HG02884 (cell line): ENCODE measurements at regions not wholly inside any gene's neighbourhood (a gene's known extent, or its start where the extent isn't known, plus 50 kb on each side); places are given as distances from the start of the nearest gene placed in this dataset.

Experiments used
- ATAC-seq: cut with Tn5 transposase; IDR thresholded peaks from one replicate; pipeline ENCODE4 v1.9.1; 2021; ENCODE audit warnings: mild to moderate bottlenecking, moderate library complexity; ENCODE audit not compliant: unreplicated experiment

DNA sequence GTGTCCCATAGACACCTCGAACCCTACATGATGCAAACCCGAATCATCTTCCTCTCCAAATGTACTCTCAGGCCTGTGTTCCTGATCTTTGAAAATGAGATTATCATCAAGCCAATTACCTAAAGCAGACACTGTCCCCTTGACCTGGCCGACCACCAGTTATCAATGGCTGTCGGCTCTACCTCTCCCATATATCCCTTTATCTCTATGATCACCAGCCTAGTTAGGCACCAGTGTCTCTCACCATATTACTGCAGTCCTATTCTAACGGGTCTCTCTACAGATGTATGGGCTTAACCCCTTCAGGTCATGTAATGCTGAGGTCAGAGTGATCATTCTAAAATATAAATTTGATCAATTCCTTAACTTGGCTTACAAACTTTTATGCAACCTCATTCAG, 234.9 kb upstream of the MARCKS start:
- ATAC-seq: no peak

DNA sequence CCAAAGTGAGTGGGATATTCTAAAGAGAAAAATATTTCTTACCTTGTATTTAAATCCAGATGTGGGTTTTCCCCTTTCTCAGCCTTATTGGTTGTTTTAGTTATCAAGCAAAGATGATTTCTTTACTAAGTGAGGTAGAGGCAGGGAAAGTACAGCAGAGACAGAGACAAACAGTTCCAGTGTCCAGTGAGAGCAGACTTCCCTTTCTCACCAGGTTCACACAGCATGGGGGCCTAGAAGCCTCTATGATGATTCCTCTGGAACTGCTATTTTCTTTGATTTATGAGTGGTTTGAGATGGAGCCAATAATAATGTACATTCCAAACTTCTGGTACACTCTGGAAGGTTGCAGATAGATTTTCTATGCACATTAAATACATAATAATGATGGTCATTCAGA, 234.0 kb upstream of the MARCKS start:
- ATAC-seq: no peak

DNA sequence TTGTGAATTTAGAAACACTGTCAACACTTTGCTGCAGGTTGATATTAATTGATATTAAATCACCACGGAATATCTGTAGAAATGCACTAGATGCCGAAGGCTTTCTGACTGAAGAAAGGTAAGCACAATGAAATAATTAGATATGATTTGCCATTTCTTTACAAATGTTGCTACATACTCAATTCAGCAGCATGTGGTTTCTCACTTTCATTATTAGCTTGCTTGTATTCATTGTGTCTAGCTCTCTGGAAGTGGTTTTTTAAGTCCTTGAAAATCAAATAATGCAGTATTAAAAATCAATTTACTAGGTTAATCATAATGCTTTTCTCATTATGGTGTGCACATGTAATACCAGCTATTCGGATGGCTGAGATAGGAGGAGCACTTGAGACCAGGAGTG, 231.3 kb upstream of the MARCKS start:
- peak; percentile 39 for ATAC-seq

DNA sequence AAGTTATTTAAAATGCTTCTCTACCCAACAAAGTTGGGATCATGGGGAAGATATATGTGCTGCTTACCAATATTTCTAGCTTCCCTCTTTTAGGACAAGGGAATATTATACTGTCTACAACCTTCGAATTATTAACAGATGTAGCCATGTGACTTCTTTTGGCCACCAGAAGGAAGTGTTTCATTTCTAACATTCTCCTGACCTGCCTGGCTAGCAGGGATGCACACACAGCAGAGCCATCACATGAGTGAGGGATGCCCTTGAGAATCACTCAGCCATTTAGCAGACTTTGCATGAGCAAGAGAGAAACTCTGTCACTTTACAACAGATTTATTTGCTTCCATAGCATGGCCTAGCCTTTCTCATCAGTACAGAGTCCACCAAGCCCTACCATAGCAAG, 230.7 kb upstream of the MARCKS start:
- peak; percentile 28 for ATAC-seq

DNA sequence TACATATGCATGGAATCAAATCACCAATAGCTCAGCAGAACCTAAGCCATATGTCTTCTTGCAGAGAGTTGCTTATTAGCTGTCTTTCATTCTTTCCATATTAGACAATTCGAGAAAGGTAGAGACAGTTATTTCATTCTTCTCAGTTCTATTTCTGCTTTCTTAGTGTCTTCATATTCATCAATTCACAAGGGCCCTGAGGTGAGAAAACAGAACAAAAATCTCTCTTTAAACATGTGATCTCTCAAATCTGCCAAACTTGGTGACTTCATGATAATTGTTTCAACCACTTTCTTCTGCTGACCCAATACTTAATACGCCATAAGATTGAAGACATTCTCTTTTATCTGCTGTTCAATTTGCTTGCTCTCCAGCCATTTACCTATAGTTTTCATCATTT, 229.7 kb upstream of the MARCKS start:
- ATAC-seq: peak; percentile 16

DNA sequence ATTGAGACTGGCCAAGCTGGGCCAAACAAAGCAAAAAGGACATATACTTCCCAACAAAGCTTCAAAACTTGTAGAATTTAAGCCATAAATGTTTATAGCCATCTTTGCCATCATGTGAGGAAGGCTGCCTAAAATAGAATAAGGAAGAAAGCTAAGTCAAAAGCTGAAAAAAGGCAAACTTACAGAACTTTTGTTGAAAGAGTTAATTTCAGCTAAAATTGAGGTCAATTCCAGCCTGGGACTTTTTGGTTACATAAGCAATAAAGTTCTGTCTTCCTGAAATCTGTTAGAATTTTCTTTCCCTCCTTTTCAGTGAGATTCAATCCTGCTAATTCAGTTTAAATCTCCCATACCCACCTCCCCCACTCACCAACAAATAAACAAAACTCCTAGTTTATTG, 227.9 kb upstream of the MARCKS start:
- ATAC-seq: no peak

DNA sequence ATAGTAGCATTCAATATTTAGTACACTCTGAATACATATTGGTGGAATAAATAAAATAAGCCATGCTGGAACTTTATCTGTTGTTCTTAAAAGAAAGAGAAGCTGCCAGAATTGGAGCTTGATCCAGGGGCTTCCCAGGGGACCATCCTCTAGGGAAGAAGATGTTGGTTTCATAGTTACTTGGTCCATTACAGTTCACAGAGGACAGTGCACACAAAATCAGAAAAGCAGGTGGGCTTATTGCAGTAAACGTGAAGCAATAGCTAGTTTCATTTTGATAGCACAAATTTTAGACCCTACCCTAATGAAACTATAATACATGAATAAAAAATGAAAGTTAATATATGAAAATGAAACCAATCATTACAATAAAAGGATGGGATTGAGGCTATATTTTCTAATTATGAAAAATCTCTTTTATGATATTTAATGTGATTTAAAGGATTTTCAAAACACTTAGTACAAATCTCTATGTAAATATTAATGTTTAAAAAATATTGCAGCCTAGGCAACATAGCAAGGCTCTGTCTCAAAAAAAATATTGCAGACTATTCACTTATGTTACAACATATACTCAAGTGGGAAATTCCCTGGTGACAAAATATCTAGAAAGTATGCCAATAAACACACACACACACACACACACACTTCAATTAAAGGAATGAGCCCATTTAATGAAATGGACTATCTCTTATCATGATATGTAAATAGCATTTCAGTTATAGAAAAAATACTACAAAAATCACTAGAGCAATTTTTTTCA, 227.0 kb upstream of the MARCKS start:
- no peak for ATAC-seq

DNA sequence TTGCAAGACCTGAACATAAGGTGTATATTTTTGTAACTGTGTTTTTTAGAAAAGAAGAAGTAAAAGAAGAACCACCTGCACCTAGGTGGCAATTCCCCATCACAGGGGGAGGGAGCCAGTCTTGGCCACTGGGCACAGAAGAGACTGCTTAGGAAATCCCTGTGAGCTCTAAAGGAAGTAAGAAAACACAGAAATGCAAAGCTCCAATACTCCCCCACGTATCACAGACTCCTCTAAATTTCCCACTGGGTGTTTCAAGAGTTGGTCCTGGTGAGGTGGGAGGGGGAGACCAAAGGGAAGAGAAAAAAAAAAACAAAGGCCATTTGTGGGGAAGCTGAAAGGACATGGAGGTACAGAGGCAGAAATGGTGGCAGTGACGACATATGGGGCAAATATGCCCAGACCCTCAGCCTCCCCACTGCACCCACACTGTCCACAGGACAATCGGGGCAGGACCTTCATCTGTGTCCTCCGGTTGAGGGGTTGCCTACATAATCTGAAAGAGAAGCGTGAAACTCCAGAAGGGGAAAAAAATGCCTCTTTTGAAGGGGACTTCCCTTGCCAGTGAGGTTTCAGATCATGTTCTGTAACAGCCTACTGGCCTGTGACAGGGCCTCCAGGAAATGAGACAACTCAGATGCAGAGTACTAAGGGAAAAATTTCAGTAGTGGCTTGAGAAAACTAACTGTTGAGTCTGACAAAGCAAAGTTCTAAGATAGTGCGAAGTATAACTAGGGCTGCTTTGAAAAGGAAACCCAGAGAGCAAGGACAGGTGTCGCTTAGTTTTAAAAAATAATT, 226.2 kb upstream of the MARCKS start:
- peak; percentile 48 for ATAC-seq

DNA sequence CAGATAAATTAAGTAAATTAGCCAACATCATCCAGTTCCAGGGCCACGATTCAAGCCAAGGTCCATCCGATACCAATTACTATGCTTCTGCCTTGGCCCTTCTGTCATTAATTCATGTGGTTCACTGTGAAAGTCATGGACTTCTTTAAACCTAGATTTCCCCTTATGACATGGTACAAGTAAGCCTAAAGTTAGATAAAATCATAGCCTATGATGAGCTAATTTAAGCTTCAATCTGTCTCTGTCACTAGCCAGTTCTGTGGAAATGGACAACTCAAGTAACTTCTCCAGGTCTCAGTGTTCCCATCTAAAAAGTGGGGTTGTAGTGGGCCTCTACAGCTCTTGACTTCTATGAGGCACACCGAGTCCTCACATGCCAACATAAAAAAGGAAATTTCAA, 225.5 kb upstream of the MARCKS start:
- ATAC-seq: no peak

DNA sequence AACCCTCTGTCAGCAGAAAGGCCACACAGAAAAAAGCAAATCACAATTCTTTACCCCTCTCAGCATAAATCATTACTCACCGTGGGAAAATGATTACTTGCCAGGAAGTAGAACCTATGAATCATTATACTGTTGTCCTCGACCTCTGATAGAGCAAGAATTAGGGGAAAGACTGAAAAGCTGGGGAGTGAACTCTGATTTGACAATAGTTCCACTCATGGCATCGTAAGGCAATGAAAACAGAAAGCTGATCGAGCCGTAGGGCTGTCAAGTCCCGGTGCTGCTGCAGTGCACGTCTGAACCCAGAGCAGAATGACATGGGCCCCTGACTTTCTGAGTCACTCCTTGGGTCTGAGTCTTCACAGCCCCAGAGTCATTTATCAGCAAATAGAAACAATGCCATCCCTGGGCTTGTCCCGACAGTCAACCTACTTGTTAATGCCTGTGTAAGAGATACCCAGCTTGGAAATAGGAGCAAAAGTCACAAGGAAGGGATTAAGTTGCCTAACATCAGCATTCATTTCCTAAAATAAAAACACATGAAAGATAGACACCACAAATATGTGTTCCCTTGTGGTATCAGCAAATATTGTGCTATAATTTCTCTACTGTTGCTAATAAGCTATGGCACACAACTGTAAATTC, 224.8 kb upstream of the MARCKS start:
- ATAC-seq: peak; percentile 34

DNA sequence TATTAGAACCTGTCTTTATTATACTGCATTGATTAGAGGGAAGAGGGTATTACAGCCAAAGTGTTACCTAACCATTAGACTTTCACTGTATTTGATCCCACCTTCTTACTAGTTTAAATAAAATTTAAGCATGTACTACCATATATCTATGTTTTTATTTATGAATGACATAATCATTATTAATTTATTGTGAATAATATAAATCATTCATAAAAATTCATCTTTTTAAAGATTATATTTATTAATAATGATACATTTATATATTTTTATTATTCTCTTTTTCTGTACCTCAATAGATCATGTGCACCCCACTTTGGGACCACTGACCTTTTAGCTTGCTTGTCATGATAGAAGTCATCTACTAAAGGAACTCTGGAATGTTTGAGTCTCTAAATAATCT, 223.5 kb upstream of the MARCKS start:
- no peak for ATAC-seq

DNA sequence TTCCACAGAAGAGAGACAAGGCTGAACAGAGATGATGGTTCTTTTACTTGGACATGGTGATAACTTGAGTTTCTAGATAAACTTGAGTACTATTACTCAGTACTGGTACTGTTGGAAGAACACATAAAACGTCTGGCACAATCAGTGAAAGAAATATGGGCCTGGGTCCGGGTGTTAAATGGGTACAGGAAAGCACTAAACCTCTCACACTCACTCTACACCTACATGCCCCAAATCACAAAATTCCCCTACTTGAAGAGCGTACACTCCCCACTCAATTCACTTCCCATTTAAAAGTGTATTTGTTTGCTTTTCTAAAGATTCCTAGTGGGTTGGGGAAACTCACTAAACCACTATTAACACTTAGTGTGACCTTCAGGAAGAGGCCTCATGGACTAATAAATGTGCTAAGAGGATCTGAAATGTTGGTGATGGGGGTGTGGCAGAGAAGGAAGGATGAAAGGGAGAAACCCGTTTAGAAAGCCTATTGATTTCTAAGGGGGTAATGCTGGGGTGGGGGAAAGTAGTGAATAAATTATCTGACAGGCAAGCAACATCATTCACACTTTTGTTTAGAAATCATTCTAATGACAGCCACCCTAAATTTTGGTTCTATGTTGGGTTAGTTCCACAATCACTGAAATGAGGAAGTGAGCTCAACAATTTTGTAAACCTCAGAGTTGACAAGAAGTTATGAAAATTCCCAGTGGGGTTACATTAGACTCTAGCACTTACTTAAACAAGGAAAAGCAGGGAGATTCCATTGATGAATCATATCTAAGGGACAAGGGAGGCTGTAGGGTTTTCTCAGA, 222.6 kb upstream of the MARCKS start:
- peak; percentile 20 for ATAC-seq

DNA sequence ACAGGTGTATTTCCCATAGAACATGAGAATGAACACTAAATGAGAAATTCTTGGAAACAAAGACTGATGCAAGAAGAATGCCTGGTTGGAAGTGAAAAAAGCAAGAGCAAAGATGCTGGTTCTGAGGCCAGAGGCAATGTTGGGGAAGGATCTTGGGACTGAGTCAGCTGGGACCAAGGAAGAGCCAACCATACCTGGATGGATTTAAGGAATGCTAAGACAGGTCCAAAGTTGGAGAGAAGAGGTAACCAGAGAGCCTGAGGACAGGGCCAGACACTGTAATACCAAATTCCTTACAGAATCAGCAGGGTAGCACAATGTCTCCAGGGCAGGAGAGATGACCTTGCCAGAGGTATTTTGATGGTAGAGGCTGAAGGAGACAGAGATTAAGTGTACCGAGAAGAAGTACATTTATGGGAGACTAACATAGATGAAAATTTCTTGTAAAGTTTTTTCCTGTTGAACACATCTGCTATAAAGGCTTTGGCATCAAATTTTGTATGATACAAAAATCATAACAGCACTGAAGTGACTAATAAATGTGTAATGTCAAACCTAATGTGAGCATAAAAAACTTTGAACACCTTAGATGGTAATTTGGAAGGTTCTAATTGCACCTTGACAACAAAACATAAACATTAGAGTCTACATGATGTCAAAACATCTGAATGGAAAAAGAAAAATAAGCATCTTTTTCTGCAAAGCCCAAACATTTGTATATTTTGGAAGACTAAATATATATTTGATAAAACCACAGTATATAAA, 221.7 kb upstream of the MARCKS start:
- no peak for ATAC-seq

DNA sequence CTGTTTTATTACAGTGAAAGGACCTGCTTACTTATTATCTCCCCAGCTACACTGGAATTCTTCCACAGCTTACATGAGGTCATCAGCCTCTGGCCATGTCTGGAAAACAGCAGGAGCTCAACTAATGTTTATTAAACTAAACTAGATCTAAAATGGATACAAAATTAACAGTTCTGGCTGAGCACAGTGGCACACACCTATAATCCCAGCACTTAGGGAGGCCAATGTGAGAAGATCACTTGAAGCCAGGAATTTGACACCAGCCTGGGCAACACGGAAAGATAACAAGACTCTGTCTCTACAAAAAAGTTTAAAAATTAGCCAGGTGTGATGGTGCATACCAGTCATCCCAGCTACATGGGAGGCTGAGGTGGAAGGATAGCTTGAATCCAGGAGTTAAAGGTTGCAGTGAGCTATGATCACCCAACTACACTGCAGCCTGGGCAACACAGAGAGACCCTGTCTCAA, 220.8 kb upstream of the MARCKS start:
- ATAC-seq: no peak

DNA sequence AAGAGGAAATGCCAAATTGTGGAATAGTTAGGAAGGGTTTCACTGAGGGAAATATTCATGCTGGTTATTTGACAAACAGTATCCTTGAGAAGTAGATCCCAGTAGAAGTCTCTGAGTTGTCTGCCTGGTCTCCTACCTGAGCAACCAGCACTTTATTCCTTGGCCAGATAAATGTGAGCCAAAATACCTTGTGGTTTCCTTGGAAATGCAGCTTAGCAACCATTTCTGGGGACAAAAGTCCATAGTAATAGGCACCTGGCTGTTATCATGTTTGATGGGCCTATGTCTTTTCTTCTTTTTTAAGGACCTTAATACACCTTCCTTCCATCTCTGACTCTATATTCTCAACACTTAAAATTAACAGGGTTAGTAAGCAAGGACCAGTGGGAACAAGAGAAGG, 217.1 kb upstream of the MARCKS start:
- no peak for ATAC-seq

DNA sequence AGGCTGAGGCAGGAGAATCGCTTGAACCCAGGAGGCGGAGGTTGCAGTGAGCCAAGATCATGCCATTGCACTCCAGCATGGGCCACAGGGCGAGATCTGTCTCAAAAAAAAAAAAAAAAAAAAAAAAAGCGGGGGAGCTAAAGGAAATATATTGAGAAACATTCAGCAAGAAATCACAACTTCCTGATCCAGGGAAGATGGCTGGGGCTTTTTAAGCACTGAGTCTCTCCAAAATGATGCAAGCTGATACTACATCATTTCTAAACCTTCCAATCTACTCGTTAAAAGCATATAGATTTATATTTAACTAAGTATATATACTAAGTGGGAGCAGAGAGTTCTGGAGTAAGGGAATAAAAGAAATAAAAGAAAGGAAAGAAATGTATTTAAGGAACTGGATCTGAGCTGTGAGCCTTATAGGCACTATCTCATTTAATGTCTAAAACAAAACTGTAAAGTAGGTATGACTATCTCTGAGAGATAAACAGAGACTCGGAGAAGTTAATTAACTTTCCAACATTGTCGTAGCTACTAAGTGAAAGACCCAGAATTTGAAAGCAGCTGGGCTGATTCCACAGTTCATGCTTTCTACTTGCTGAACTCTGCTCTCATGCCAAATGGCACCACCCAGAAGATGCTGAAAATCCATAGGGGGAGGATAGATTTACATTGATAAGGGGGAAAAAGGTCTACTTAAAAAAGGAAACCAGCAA, 215.0 kb upstream of the MARCKS start:
- no peak for ATAC-seq

DNA sequence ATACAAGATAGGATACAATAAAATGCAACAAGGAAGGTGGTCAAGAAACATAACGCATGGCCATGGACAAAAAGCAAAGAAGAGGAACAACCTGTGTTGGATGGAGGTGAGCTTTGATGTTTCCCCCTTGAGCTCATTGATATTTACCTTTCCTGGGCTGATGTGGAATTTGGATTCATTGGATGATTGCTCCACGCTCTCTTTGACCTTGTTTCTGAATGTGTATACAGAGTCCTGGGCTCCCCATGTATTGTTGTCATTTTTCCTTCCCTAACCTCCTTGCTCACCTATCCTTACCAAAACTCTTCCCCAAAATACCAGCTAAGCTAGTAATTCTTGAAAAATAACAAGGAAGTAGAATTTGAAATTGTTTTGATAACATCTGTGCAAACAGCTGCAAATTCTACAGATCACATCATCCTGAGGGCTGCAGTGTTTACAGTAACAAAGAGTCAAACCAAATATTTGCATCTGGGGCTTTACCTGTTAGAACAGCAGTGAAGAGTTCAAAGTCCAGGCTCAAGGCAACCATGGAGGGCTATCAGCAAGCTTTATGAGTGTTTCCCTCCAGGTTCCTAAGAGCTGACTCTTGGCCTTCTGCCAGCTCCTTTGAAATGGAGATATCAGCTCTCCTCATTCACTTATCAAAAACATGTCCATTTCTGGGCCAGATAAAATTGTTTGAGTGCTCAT, 214.3 kb upstream of the MARCKS start:
- peak; percentile 91 for ATAC-seq

DNA sequence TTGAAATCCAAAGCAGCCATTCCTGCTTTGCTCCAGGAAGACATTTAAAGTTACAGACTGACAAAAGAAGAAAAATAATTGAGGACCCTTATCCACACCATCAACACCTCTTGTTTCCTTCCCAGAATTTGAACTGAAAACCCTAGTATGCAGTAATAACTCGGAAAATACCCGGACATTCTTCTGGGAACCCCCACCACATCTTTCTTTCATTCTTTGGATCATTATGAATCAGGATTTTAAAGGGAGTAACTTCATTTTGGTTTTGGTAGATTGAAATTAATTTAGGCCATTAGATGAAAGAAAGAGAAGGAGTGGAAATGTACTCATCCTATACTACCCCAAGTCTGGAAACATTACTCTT, 213.8 kb upstream of the MARCKS start:
- no peak for ATAC-seq
